Activated CD4-positive, CD25-positive, alpha-beta regulatory T cell treated with anti-CD3 and anti-CD28 coated beads, Interleukin-2, amount 50 U/mL, for 24 hours (primary cell): ENCODE measurements at regions not wholly inside any gene's neighbourhood (a gene's known extent, or its start where the extent isn't known, plus 50 kb on each side); places are given as distances from the start of the nearest gene placed in this dataset.
"Not testable (repeated sequence)": the region's sequence is repeated elsewhere in the genome, so short reads cannot be mapped to it uniquely, and the experiment has no call there.

Source experiments
- ATAC-seq, 2 donors: fragments of 150-1000 bp; cut with Tn5 transposase; one replicate each; pipeline ENCODE4 v1.10.0; 2021; ENCODE audit warnings: mild to moderate bottlenecking in 1 of 2, moderate library complexity in 1 of 2

GRCh38 chr5:85173469-85173868, 788.8 kb upstream of the EDIL3 start:
- no peak for ATAC-seq

GRCh38 chr5:85182344-85182743, 797.7 kb upstream of the EDIL3 start:
- no peak for ATAC-seq

- ATAC-seq: no peak
Measured at GRCh38 chr5:85204289-85204688, 819.6 kb upstream of the EDIL3 start.

GRCh38 chr5:85205430-85205829, 820.8 kb upstream of the EDIL3 start:
- no peak for ATAC-seq

GRCh38 chr5:85225388-85225787, 840.7 kb upstream of the EDIL3 start:
- ATAC-seq: no peak

- ATAC-seq: no peak
Measured at GRCh38 chr5:85249204-85249603, 864.5 kb upstream of the EDIL3 start.

- ATAC-seq: no peak
Measured at GRCh38 chr5:85263125-85263524, 878.4 kb upstream of the EDIL3 start.

GRCh38 chr5:85266692-85267091, 882.0 kb upstream of the EDIL3 start:
- no peak for ATAC-seq

- ATAC-seq: no peak
Measured at GRCh38 chr5:85268194-85268593, 883.5 kb upstream of the EDIL3 start.

- ATAC-seq: no peak
Measured at GRCh38 chr5:85278193-85278592, 893.5 kb upstream of the EDIL3 start.

- ATAC-seq: no peak
Measured at GRCh38 chr5:85288914-85289313, 904.2 kb upstream of the EDIL3 start.

- ATAC-seq: no peak
Measured at GRCh38 chr5:85293145-85293785, 908.6 kb upstream of the EDIL3 start.

GRCh38 chr5:85304524-85304923, 919.8 kb upstream of the EDIL3 start:
- ATAC-seq: no peak

GRCh38 chr5:85305766-85306165, 921.1 kb upstream of the EDIL3 start:
- no peak for ATAC-seq

GRCh38 chr5:85311536-85311935, 926.9 kb upstream of the EDIL3 start:
- ATAC-seq: no peak

GRCh38 chr5:85320495-85320894, 935.8 kb upstream of the EDIL3 start:
- no peak for ATAC-seq

- ATAC-seq: no peak
Measured at GRCh38 chr5:85333276-85333675, 948.6 kb upstream of the EDIL3 start.

- no peak for ATAC-seq
Measured at GRCh38 chr5:85337435-85337834, 952.8 kb upstream of the EDIL3 start.

GRCh38 chr5:85340790-85341189, 956.1 kb upstream of the EDIL3 start:
- ATAC-seq: no peak

GRCh38 chr5:85345818-85346217, 961.1 kb upstream of the EDIL3 start:
- no peak for ATAC-seq

- no peak for ATAC-seq
Measured at GRCh38 chr5:85357309-85357708, 972.6 kb upstream of the EDIL3 start.

GRCh38 chr5:85375525-85375924, 990.8 kb upstream of the EDIL3 start:
- ATAC-seq: no peak

- no peak for ATAC-seq
Measured at GRCh38 chr5:85388770-85389169, 1004.1 kb upstream of the EDIL3 start.

GRCh38 chr5:85392309-85392708, 1007.6 kb upstream of the EDIL3 start:
- not testable (repeated sequence) for ATAC-seq

GRCh38 chr5:85395526-85395925, 1010.8 kb upstream of the EDIL3 start:
- ATAC-seq: no peak
